ENCODE measurements at regions not wholly inside any gene's neighbourhood (a gene's known extent, or its start where the extent isn't known, plus 50 kb on each side); places are given as distances from the start of the nearest gene placed in this dataset.

DNA sequence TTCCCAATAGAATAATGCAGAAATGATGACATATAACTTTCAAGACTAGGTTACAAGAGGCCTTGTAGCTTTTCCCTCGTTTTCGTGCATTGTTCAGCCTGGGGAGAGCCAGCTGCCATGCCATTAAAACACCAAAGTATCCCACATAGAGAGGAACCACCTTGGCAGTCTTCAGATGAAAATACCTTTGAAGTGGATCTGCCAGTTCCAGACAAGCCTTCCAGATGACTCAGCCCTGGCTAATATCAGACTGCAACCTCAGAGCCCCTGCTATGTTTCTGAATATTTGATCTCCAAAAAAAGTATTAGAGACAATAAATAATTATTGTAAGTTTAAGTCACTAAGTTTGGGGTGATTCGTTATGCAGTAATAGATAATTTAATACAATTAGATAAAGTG lies 294.3 kb upstream of the GBE1 start:
- H3K27ac ChIP-seq (ENCODE audit: low read length), result no peak overlapping the region
- H3K4me2 ChIP-seq (ENCODE audit: low read depth, low read length), result no peak overlapping the region
- H3F3A ChIP-seq (ENCODE audit: insufficient read depth, low read length), result no peaks in the 10 kb centered on the region

DNA sequence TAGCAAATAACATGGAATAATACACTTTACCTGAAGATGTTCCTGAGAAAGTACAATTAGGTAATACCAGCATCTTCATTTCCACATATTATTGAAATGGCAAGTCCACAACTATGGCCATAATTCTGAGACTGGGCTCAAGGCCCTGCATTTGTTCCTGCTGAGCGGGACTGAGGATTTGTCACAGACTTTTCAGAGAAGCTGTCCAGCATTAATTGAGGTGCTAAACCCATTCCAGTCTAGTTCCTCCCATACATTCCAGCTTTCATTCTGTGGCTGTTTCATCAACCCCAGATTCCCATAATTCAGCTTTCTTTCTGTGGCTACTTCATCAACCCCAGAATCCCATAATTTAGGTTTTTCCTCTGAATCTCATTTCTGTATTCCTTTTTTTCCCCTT lies 293.4 kb upstream of the GBE1 start:
- TF ChIP-seq, protein P1, sequence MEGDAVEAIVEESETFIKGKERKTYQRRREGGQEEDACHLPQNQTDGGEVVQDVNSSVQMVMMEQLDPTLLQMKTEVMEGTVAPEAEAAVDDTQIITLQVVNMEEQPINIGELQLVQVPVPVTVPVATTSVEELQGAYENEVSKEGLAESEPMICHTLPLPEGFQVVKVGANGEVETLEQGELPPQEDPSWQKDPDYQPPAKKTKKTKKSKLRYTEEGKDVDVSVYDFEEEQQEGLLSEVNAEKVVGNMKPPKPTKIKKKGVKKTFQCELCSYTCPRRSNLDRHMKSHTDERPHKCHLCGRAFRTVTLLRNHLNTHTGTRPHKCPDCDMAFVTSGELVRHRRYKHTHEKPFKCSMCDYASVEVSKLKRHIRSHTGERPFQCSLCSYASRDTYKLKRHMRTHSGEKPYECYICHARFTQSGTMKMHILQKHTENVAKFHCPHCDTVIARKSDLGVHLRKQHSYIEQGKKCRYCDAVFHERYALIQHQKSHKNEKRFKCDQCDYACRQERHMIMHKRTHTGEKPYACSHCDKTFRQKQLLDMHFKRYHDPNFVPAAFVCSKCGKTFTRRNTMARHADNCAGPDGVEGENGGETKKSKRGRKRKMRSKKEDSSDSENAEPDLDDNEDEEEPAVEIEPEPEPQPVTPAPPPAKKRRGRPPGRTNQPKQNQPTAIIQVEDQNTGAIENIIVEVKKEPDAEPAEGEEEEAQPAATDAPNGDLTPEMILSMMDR (IDR thresholded peaks at IDR 0.05; ENCODE audit: low read length), result no peak
- TF ChIP-seq EZH2phosphoT487 (IDR thresholded peaks at IDR 0.05; ENCODE audit: low read length), result no peak
- no peak for TF ChIP-seq EZH2 (optimal IDR thresholded peaks at IDR 0.05; ENCODE audit: low read depth, low read length)
- H4K20me1 ChIP-seq (ENCODE audit: insufficient read depth, low read length), result no peaks in the 10 kb centered on the region
- no peaks in the 10 kb centered on the region for H3K79me2 ChIP-seq (ENCODE audit: low read length)
- H3K27ac ChIP-seq (ENCODE audit: low read length), result no peak overlapping the region
- no peaks in the 10 kb centered on the region for H3K9me2 ChIP-seq (replicated peaks; ENCODE audit: insufficient read depth, low read length)
- no peak for DNase-seq
- no peak overlapping the region for H3K4me2 ChIP-seq (ENCODE audit: low read depth, low read length)
- no peak overlapping the region for H3K4me3 ChIP-seq (ENCODE audit: low read length)
- no peaks in the 10 kb centered on the region for H3K4me1 ChIP-seq (ENCODE audit: low read length)
- no peak overlapping the region for H3K9ac ChIP-seq (ENCODE audit: low read length)
- no peaks in the 10 kb centered on the region for H3K9me3 ChIP-seq (replicated peaks; ENCODE audit: insufficient read depth, low read length)
- no peaks in the 10 kb centered on the region for H3K27me3 ChIP-seq (replicated peaks; ENCODE audit: insufficient read depth, low read length)
- H2AFZ ChIP-seq (ENCODE audit: low read length), result no peak overlapping the region
- H3F3A ChIP-seq (ENCODE audit: insufficient read depth, low read length), result no peaks in the 10 kb centered on the region
- no peaks in the 10 kb centered on the region for H3K36me3 ChIP-seq (replicated peaks; ENCODE audit: insufficient read depth, low read length)

More for the DNA sequence above, 294.3 kb upstream of the GBE1 start:
- no peak for DNase-seq
- Histone ChIP-seq H3K36me3 (replicated peaks; ENCODE audit: insufficient read depth, low read length) (no peaks in the 10 kb centered on the region), H3K9me2 (replicated peaks; ENCODE audit: insufficient read depth, low read length) (no peaks in the 10 kb centered on the region), H4K20me1 (ENCODE audit: insufficient read depth, low read length) (no peaks in the 10 kb centered on the region), H3K27me3 (replicated peaks; ENCODE audit: insufficient read depth, low read length) (no peaks in the 10 kb centered on the region), H3K4me1 (ENCODE audit: low read length) (no peaks in the 10 kb centered on the region), H3K79me2 (ENCODE audit: low read length) (no peaks in the 10 kb centered on the region), H3K9ac (ENCODE audit: low read length) (no peak overlapping the region), H3K4me3 (ENCODE audit: low read length) (no peak overlapping the region), H2AFZ (ENCODE audit: low read length) (no peak overlapping the region), H3K9me3 (replicated peaks; ENCODE audit: insufficient read depth, low read length) (no peaks in the 10 kb centered on the region)
- TF ChIP-seq, protein P1 (IDR thresholded peaks at IDR 0.05; ENCODE audit: low read length), result no peak
- TF ChIP-seq EZH2phosphoT487 (IDR thresholded peaks at IDR 0.05; ENCODE audit: low read length), result no peak
- no peak for TF ChIP-seq EZH2 (optimal IDR thresholded peaks at IDR 0.05; ENCODE audit: low read depth, low read length)

DNA sequence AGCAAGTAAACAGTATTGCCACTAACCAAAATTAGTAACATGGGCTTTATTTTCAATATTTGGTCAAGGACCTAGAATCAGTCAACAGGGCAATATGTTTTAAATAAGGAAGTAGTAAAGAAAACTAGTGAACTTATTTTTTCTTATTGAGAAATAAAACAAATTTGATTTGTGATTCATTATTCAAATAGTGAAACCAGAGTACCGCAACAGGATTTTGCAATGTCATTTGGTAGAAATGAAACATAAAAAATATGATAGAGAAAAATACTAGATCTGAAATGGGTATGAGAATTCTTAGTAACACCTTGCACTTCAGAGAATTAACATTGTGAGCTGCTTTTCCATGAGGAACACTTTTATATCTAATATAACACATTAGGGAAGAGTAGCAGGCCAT lies 291.8 kb upstream of the GBE1 start:
- Histone ChIP-seq H3K79me2 (ENCODE audit: low read length) (no peaks in the 10 kb centered on the region), H2AFZ (ENCODE audit: low read length) (no peak overlapping the region), H3F3A (ENCODE audit: insufficient read depth, low read length) (no peaks in the 10 kb centered on the region), H4K20me1 (ENCODE audit: insufficient read depth, low read length) (no peaks in the 10 kb centered on the region), H3K27me3 (replicated peaks; ENCODE audit: insufficient read depth, low read length) (no peaks in the 10 kb centered on the region), H3K27ac (ENCODE audit: low read length) (no peak overlapping the region), H3K4me2 (ENCODE audit: low read depth, low read length) (no peak overlapping the region), H3K4me3 (ENCODE audit: low read length) (no peak overlapping the region), H3K4me1 (ENCODE audit: low read length) (no peaks in the 10 kb centered on the region), H3K9ac (ENCODE audit: low read length) (no peak overlapping the region), H3K9me2 (replicated peaks; ENCODE audit: insufficient read depth, low read length) (no peaks in the 10 kb centered on the region), H3K9me3 (replicated peaks; ENCODE audit: insufficient read depth, low read length) (no peaks in the 10 kb centered on the region), H3K36me3 (replicated peaks; ENCODE audit: insufficient read depth, low read length) (no peaks in the 10 kb centered on the region)
- no peak for TF ChIP-seq EZH2 (optimal IDR thresholded peaks at IDR 0.05; ENCODE audit: low read depth, low read length)
- TF ChIP-seq, protein P1 (IDR thresholded peaks at IDR 0.05; ENCODE audit: low read length), result no peak
- TF ChIP-seq EZH2phosphoT487 (IDR thresholded peaks at IDR 0.05; ENCODE audit: low read length), result no peak
- DNase-seq, result no peak

Data from MM.1S (cell line).